NCI-H748 (cell line): ENCODE measurements at regions not wholly inside any gene's neighbourhood (a gene's known extent, or its start where the extent isn't known, plus 50 kb on each side); places are given as distances from the start of the nearest gene placed in this dataset.
A peak's percentile ranks its signal among the peaks of the same experiment; 100 is the strongest.
"Not testable (repeated sequence)": the region's sequence is repeated elsewhere in the genome, so short reads cannot be mapped to it uniquely, and the experiment has no call there.

ENCODE experiments used
- DNase-seq: peaks from one replicate; lab custom pipeline; 2025; ENCODE audit not compliant: unreplicated experiment; lab: John Stamatoyannopoulos, UW

- DNase-seq, result no peak
These were observed 271.8 kb upstream of the AMIGO2 start for GRCh38 chr12:47351526-47351925.

- no peak for DNase-seq
These were observed 270.3 kb upstream of the AMIGO2 start for GRCh38 chr12:47350062-47350408.

- no peak for DNase-seq
These were observed 269.6 kb upstream of the AMIGO2 start for GRCh38 chr12:47349137-47350061.

- DNase-seq, result no peak
These were observed 268.4 kb upstream of the AMIGO2 start for GRCh38 chr12:47348206-47348605.

GRCh38 chr12:47346251-47347019 is 266.7 kb upstream of the AMIGO2 start:
- DNase-seq, result peak; percentile 18

DNA sequence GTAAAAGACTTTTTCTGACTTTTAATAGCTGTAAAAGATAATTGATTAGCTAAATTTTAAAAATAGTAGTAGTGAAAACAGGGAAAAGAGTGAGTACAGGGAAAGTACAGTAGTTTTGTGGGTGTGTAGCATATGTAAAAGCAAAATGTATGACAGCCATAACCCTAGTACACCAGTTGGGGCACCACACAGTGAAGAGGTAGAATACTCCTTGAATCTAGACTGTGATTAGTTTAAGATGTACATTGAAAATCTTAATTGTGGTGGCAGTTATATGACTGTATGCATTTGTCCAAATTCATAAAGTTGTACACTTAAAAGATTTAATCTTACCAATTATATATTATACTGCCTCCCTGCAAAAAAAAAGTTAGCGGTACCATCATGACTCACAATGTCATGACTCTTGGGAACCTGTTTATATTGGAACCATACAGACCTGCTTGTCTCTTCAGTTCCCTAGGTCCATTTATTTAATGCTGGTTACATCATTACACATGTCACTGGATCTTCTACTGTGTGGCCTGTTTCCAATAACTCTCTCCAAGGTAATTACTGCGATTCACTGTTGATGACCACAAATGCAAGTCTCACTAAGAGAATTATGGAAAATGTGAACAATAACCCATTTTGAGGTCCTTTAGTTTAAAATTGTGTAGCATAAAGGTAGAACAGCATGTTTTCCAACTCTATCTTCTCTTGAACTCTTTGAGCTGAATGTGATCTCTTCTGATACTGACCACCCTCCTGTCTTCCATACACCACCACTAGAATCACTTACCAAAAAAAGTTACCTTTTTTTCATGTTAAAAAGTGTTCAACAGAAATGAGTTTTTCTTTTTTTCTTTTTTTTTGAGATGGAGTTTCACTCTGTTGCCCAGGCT is 264.2 kb upstream of the AMIGO2 start:
- no peak for DNase-seq

DNA sequence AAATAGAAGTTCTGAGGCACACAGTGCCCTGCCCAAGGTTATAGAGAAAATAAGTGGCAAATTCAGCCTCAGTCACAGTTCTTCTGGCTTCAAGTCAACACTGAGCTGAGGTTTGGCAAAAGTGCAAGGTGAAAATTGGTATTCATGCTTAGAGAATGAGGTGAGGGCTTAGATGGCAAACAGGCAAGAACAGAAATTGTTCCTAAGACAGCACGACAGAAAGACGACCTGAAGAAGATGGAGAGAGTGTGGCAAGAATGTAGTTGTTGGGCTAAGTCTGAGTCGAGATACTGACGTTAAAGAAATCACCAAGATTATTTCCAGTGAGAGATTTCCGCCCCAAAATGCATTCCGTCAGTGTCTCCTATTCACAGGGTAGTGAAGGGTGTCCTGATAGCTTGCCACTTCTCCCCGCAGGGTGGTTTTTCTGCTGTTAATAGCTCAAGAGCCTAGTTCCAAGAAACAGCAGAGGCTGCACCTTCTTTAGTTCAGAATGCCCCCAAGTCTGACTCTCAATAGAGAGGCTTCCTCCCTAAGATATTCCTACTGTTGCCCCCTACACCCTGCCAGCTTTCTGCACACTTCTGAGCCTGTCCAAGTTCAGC is 260.8 kb upstream of the AMIGO2 start:
- no peak for DNase-seq

GRCh38 chr12:47337581-47337980 is 257.8 kb upstream of the AMIGO2 start:
- no peak for DNase-seq

GRCh38 chr12:47333271-47333858 is 253.6 kb upstream of the AMIGO2 start:
- not testable (repeated sequence) for DNase-seq

DNA sequence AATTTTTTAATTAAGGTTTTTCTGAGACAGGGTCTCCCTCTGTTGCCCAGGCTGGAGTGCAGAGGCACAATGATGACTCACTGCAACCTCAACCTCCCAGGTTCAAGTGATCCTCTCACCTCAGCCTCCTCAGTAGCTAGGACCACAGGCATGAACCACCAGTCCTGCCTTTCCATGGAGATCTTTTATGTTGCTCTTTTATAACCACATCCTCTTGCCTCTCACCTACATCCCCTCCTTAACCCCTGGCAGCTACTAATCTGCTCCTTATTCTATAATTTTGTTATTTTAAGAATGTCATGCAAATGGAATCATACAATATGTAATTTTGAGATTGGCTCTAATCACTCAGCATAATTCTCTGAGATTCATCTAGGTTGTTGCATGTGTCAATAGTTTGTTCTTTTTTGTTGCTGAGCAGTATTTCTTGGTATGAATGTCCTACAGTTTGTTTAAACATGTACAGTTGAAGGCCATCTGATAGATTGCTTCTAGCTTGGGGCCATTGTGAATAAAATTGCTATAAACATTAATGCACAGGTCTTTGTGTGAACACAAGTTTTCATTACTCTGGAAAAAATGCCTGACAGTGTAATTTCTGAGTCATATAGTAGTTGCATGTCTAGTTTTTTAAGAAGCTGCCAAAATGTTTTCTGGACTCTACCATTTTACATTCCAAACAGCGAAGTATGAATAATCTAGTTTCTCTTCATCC is 249.2 kb upstream of the AMIGO2 start:
- no peak for DNase-seq

DNA sequence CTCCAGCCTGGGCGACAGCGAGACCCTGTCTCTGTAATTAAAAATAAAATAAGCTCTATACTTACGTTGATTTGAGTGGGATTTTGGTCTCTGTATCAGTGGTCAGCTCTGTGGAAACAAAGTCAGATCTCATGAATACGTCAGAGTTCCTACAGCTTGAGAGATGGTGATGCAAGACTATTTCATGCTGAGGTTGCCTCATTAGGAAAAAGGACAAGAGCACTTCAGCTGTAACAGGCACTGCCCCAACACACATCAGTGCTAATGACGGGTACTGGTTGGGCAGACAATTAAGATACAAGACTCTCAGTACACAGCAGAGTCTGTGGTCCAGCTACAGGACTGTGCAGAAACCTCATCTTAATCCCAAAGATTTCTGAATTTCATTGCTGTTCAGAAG is 246.4 kb upstream of the AMIGO2 start:
- DNase-seq, result no peak

GRCh38 chr12:47323802-47324201 is 244.0 kb upstream of the AMIGO2 start:
- DNase-seq, result no peak

GRCh38 chr12:47321436-47321835 is 241.7 kb upstream of the AMIGO2 start:
- no peak for DNase-seq

DNA sequence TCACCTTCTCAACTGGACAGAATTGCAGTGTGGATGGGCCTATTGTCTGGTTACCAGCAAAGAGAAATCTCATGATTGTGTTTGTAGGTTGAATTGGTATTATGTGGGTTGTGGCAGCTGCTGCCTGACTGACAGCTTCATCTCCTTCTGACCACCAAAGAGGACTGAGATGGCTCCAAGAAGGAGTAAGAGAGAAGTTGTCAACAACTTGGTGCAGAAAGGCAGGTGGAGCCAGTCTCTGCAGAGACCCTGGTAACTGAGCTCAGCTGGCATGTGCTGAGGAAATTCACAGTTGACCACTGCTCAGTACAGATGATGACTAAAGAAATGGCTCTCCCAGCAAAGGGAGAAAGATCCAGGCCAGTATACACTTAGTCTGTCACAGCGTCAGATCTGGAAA is 240.0 kb upstream of the AMIGO2 start:
- DNase-seq, result no peak

- DNase-seq, result no peak
These were observed 239.2 kb upstream of the AMIGO2 start for GRCh38 chr12:47318963-47319362.

- no peak for DNase-seq
These were observed 237.6 kb upstream of the AMIGO2 start for GRCh38 chr12:47317175-47317915.

DNA sequence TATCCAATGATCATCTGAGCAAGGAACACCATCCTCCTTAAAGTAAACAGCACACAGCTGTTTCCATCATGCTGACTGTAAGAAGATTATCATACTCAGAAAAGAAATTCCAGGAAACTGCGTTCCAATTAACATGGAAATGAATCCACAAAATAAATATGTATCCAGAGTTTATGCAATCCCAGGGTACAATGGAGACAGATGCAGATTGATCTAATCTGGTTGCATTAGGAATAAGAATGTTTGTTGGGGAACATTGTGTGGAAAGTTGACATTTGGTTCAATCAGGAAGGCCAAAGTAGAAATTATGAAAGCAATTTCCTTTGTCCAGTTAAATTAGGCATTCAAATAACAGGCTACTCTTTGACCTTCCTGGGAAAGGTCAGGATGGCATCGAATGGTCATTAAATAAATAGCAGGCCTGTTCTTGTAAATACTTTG is 236.9 kb upstream of the AMIGO2 start:
- DNase-seq, result no peak

- no peak for DNase-seq
These were observed 235.2 kb upstream of the AMIGO2 start for GRCh38 chr12:47314996-47315395.

DNA sequence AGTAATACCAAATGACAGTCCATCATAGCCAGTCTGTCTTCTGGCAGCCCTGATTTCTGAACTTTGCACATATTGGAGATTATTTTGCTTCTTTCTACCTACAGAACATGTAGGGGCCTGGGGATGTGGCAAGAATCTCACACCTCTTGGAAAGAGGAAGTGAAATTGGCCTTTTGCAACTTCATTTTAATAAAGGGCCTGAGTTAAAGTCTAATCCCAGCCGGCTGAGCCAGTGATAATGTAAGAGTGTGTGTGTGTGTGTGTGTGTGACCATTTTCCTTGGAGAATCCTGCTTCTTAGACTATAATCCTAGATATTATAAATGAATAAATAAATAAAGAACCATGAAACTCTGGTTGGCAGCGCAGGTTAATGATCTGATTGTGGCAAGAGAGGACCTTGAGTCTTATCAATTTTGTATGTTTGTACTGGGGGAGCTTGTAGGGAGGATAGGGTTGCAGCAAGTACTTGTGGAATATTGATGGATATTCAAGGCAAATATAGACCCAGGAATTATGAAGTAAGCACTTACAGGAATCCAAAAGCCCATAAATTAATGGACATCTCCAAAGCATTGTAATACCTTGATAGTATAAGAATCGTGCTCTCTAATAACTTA is 233.2 kb upstream of the AMIGO2 start:
- DNase-seq, result no peak
